ENCODE measurements at regions not wholly inside any gene's neighbourhood (a gene's known extent, or its start where the extent isn't known, plus 50 kb on each side); places are given as distances from the start of the nearest gene placed in this dataset.
A peak's percentile ranks its signal among the peaks of the same experiment; 100 is the strongest.

DNA sequence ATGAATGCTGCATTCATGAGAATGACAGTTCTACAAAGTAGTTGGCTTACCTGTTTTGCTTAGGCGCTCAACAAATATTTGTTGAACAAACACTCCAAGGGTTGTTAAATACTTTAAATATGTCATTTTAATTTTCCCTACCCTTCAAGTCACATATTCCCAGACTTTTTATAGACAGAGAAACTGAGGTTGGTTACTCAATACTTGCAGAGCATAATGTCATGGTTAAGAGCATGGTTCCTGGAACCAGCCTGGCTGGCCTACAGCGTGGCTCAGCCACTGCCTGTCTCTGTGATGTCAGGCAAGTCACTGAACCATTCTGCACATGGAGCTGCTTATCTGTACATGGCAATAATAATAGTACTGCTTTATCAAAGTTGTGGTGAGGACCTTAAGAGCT lies 120.0 kb upstream of the STK17B start:
- intact Hi-C loops (cut with DNase I), result no loop called here
- H3K36me3 ChIP-seq (ENCODE audit: control insufficient read depth in 2 of 3, insufficient read depth in 3 of 3, low read length in 3 of 3), result no peaks in the 10 kb centered on the region
- FAIRE-seq (no peak), DNase-seq (no peak)
- H3K27me3 ChIP-seq (ENCODE audit: control insufficient read depth, insufficient read depth, low read length), result no peaks in the 10 kb centered on the region
- no peak overlapping the region for H3K9ac ChIP-seq (ENCODE audit: low read length in 3 of 3)
- H3K4me1 ChIP-seq (ENCODE audit: control insufficient read depth in 2 of 3, insufficient read depth in 2 of 3, low read depth in 1 of 3, low read length in 3 of 3), result no peaks in the 10 kb centered on the region
- H3K9me3 ChIP-seq (ENCODE audit: control insufficient read depth in 2 of 3, insufficient read depth in 1 of 3, low read length in 3 of 3), result no peaks in the 10 kb centered on the region
- H3K27ac ChIP-seq (ENCODE audit: low read depth in 2 of 2, low read length in 2 of 2), result no peak overlapping the region
- TF ChIP-seq, protein P1, sequence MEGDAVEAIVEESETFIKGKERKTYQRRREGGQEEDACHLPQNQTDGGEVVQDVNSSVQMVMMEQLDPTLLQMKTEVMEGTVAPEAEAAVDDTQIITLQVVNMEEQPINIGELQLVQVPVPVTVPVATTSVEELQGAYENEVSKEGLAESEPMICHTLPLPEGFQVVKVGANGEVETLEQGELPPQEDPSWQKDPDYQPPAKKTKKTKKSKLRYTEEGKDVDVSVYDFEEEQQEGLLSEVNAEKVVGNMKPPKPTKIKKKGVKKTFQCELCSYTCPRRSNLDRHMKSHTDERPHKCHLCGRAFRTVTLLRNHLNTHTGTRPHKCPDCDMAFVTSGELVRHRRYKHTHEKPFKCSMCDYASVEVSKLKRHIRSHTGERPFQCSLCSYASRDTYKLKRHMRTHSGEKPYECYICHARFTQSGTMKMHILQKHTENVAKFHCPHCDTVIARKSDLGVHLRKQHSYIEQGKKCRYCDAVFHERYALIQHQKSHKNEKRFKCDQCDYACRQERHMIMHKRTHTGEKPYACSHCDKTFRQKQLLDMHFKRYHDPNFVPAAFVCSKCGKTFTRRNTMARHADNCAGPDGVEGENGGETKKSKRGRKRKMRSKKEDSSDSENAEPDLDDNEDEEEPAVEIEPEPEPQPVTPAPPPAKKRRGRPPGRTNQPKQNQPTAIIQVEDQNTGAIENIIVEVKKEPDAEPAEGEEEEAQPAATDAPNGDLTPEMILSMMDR (IDR thresholded peaks at IDR 0.05; ENCODE audit: borderline replicate concordance, extremely low read depth, insufficient read depth), result no peak
- no peak overlapping the region for H3K4me3 ChIP-seq (ENCODE audit: low read length in 3 of 3)

DNA sequence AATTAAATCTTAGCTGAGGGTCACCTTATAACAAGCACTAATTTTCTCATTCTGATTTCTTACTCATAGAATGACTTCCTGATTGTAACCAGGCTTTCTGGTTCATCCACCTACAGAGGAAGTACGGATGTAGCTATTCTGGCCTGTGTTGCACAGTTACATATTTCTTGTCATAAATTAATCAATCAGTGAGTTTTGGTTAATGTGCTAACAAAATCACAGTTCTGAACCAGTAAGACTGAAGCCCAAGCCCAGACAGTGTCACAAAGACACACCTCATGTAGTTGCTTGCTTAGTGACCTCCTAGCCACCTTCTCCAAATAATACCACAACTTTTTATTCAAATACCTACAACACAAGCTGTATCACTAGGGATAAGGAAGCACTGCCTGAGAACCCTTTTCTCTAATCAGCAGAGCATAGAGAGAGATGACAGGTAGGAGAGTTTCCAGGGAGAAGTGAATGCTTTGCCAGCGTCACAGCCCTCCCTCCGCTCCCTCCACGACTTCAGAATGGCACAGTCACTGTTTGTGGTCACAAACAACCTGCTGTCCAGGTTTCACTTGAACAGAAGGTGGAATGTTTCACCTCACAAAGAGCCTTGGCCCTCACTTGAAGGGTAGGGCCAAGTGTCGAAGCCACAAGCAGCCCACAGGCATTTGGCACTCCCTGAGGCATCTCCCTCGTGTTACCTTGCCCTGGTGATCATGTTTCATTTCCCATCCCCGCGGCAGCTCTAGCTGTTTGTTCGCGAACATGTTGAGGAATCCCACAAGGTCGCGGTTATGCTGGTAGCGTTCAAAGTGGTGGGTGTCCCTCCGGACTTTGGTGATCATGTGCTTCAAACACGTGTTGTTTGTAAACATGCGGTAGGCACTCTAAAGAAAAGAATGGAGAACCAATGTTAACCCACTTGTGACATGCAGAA lies 120.8 kb upstream of the STK17B start:
- Histone ChIP-seq H3K9me3 (ENCODE audit: control insufficient read depth in 2 of 3, insufficient read depth in 1 of 3, low read length in 3 of 3) (no peaks in the 10 kb centered on the region), H3K36me3 (ENCODE audit: control insufficient read depth in 2 of 3, insufficient read depth in 3 of 3, low read length in 3 of 3) (no peaks in the 10 kb centered on the region), H3K4me3 (ENCODE audit: low read length in 3 of 3) (no peak overlapping the region), H3K9ac (ENCODE audit: low read length in 3 of 3) (no peak overlapping the region), H3K27me3 (ENCODE audit: control insufficient read depth, insufficient read depth, low read length) (no peaks in the 10 kb centered on the region), H3K27ac (ENCODE audit: low read depth in 2 of 2, low read length in 2 of 2) (no peak overlapping the region), H3K4me1 (ENCODE audit: control insufficient read depth in 2 of 3, insufficient read depth in 2 of 3, low read depth in 1 of 3, low read length in 3 of 3) (no peaks in the 10 kb centered on the region)
- FAIRE-seq, result no peak
- intact Hi-C loops (cut with DNase I), result no loop called here
- DNase-seq, result peak in 2 of 5 donors; percentile 14 to 72
- TF ChIP-seq, protein P1 (IDR thresholded peaks at IDR 0.05; ENCODE audit: borderline replicate concordance, extremely low read depth, insufficient read depth), result no peak

DNA sequence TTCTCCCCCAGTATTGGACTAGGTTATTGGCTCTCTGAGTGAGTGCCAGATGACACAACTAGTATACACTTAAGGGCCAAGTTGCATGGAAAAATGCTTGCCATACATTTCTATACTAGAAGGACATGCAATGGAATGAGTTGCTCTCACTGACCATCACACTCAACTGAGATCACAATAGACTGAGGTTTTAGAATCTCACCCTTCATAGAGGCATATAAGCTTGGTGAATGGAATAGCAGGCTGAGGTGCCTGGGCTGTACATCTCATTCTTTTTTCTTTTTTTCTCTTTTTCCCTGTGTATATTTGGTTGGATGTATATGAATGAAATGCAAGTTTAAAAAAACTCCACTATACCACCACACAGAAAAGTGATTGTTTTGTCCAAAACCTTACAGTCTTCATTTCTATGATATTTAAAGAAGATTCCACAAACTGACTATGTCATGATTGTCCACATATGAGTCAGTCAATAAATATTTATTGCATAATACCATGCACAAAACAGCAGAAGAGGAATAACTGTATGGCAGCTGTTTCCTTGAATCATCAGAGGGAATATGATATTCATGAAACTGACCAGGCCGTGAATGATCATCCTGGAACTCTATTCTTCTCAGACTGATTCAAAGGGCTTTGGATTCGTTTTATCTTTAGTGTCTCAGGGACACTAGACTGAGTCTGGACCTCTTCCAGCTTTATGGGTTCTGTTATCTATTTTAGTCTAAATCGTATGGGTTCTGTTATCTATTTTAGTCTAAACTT lies 122.6 kb upstream of the STK17B start:
- Histone ChIP-seq H3K27ac (ENCODE audit: low read depth in 2 of 2, low read length in 2 of 2) (no peak overlapping the region), H3K4me1 (ENCODE audit: control insufficient read depth in 2 of 3, insufficient read depth in 2 of 3, low read depth in 1 of 3, low read length in 3 of 3) (no peaks in the 10 kb centered on the region), H3K9ac (ENCODE audit: low read length in 3 of 3) (no peak overlapping the region), H3K27me3 (ENCODE audit: control insufficient read depth, insufficient read depth, low read length) (no peaks in the 10 kb centered on the region), H3K36me3 (ENCODE audit: control insufficient read depth in 2 of 3, insufficient read depth in 3 of 3, low read length in 3 of 3) (no peaks in the 10 kb centered on the region), H3K9me3 (ENCODE audit: control insufficient read depth in 2 of 3, insufficient read depth in 1 of 3, low read length in 3 of 3) (no peaks in the 10 kb centered on the region), H3K4me3 (ENCODE audit: low read length in 3 of 3) (no peak overlapping the region)
- FAIRE-seq (no peak), DNase-seq (no peak)
- intact Hi-C loops (cut with DNase I), result no loop called here
- TF ChIP-seq, protein P1 (IDR thresholded peaks at IDR 0.05; ENCODE audit: borderline replicate concordance, extremely low read depth, insufficient read depth), result no peak
